ENCODE measurements at regions not wholly inside any gene's neighbourhood (a gene's known extent, or its start where the extent isn't known, plus 50 kb on each side); places are given as distances from the start of the nearest gene placed in this dataset.
"Not testable (repeated sequence)": the region's sequence is repeated elsewhere in the genome, so short reads cannot be mapped to it uniquely, and the experiment has no call there.

GRCh38 chr19:56980906-56981305, 138.9 kb upstream of the USP29 start:
- no peak for DNase-seq

GRCh38 chr19:56981440-56981839, 138.3 kb upstream of the USP29 start:
- not testable (repeated sequence) for DNase-seq

- peak; percentile 88 for DNase-seq
Measured at GRCh38 chr19:56983171-56983570, 136.6 kb upstream of the USP29 start.

- no peak for DNase-seq
Measured at GRCh38 chr19:56983804-56984203, 136.0 kb upstream of the USP29 start.

- no peak for DNase-seq
Measured at GRCh38 chr19:56986386-56986785, 133.4 kb upstream of the USP29 start.

GRCh38 chr19:56987184-56987583, 132.6 kb upstream of the USP29 start:
- peak; percentile 77 for DNase-seq

- peak; percentile 83 for DNase-seq
Measured at GRCh38 chr19:56988299-56988698, 131.5 kb upstream of the USP29 start.

GRCh38 chr19:56991912-56992311, 127.9 kb upstream of the USP29 start:
- DNase-seq = no peak

- no peak for DNase-seq
Measured at GRCh38 chr19:56993851-56994250, 125.9 kb upstream of the USP29 start.

- DNase-seq = no peak
Measured at GRCh38 chr19:56994251-56995017, 125.4 kb upstream of the USP29 start.

GRCh38 chr19:56995303-56995702, 124.5 kb upstream of the USP29 start:
- DNase-seq = peak; percentile 73

- DNase-seq = no peak
Measured at GRCh38 chr19:57002195-57002601, 117.6 kb upstream of the USP29 start.

- no peak for DNase-seq
Measured at GRCh38 chr19:57002710-57003109, 117.1 kb upstream of the USP29 start.

GRCh38 chr19:57004418-57004817, 115.4 kb upstream of the USP29 start:
- no peak for DNase-seq

- no peak for DNase-seq
Measured at GRCh38 chr19:57008432-57008831, 111.4 kb upstream of the USP29 start.

GRCh38 chr19:57010541-57010940, 109.2 kb upstream of the USP29 start:
- DNase-seq = no peak

GRCh38 chr19:57016076-57016475, 103.7 kb upstream of the USP29 start:
- no peak for DNase-seq

- no peak for DNase-seq
Measured at GRCh38 chr19:57016491-57016890, 103.3 kb upstream of the USP29 start.

GRCh38 chr19:57025491-57025890, 94.3 kb upstream of the USP29 start:
- DNase-seq = no peak

GRCh38 chr19:57026476-57026875, 93.3 kb upstream of the USP29 start:
- no peak for DNase-seq

- DNase-seq = no peak
Measured at GRCh38 chr19:57027360-57027759, 92.4 kb upstream of the USP29 start.

- DNase-seq = no peak
Measured at GRCh38 chr19:57028804-57029525, 90.8 kb upstream of the USP29 start.

GRCh38 chr19:57031106-57031505, 88.7 kb upstream of the USP29 start:
- no peak for DNase-seq

- no peak for DNase-seq
Measured at GRCh38 chr19:57033576-57033975, 86.2 kb upstream of the USP29 start.

Measured in eye (tissue), 1 donor.